HEK293T (cell line): ENCODE measurements at regions not wholly inside any gene's neighbourhood (a gene's known extent, or its start where the extent isn't known, plus 50 kb on each side); places are given as distances from the start of the nearest gene placed in this dataset.

Experiments
- CTCF ChIA-PET: fragments of 350-600 bp; formaldehyde crosslinking; extraction: SDS; loops from one replicate; lab custom pipeline; 2021; ENCODE audit warnings: antibody characterized with exemption, inconsistent platforms; lab: Yijun Ruan, JAX
- POLR2A ChIA-PET: fragments of 350-600 bp; formaldehyde crosslinking; extraction: SDS; loops from one replicate; lab custom pipeline; 2020; ENCODE audit warnings: antibody characterized with exemption, inconsistent platforms; lab: Yijun Ruan, JAX
- DNase-seq: peaks from one replicate; pipeline ENCODE4 v3.0.0; 2012; ENCODE audit warnings: mixed read lengths; ENCODE audit errors: extremely low spot score
- ARNT ChIP-seq: fragments of 450-650 bp; IDR thresholded peaks from 2 replicates; pipeline ENCODE4 v1.6.1; 2017; ENCODE audit warnings: mild to moderate bottlenecking
- BHLHE40 ChIP-seq: fragments of 450-650 bp; IDR thresholded peaks from 2 replicates; pipeline ENCODE4 v1.6.1; 2016; ENCODE audit warnings: mild to moderate bottlenecking, moderate library complexity, borderline replicate concordance
- CTBP1 ChIP-seq: fragments of 450-650 bp; IDR thresholded peaks from 2 replicates; pipeline ENCODE4 v1.6.1; 2016; ENCODE audit warnings: borderline replicate concordance
- ELF4 ChIP-seq: fragments of 450-650 bp; IDR thresholded peaks from 2 replicates; pipeline ENCODE4 v1.6.1; 2017; ENCODE audit warnings: antibody characterized with exemption
- FOXA1 ChIP-seq: fragments of 450-650 bp; IDR thresholded peaks from 2 replicates; pipeline ENCODE4 v1.6.1; 2016; ENCODE audit warnings: mild to moderate bottlenecking
- FOXK2 ChIP-seq: fragments of 450-650 bp; IDR thresholded peaks from 2 replicates; pipeline ENCODE4 v1.6.1; 2016; ENCODE audit warnings: mild to moderate bottlenecking
- FOXM1 ChIP-seq: fragments of 450-650 bp; IDR thresholded peaks from 2 replicates; pipeline ENCODE4 v1.6.1; 2017; ENCODE audit warnings: mild to moderate bottlenecking, borderline replicate concordance
- HDGF ChIP-seq: fragments of 450-650 bp; IDR thresholded peaks from 2 replicates; pipeline ENCODE4 v1.6.1; 2017; ENCODE audit warnings: antibody characterized with exemption, borderline replicate concordance
- L3MBTL2 ChIP-seq: fragments of 450-650 bp; conservative IDR thresholded peaks from 2 replicates; pipeline ENCODE4 v1.6.1; 2016; ENCODE audit warnings: mild to moderate bottlenecking
- LEF1 ChIP-seq: fragments of 450-650 bp; IDR thresholded peaks from 2 replicates; pipeline ENCODE4 v1.6.1; 2017; ENCODE audit warnings: mild to moderate bottlenecking, borderline replicate concordance
- NFRKB ChIP-seq: fragments of 450-650 bp; IDR thresholded peaks from 2 replicates; pipeline ENCODE4 v1.6.1; 2016; ENCODE audit warnings: mild to moderate bottlenecking, moderate library complexity
- PKNOX1 ChIP-seq: fragments of 450-650 bp; IDR thresholded peaks from 2 replicates; pipeline ENCODE4 v1.6.1; 2016
- SP1 ChIP-seq: fragments of 450-650 bp; IDR thresholded peaks from 2 replicates; pipeline ENCODE4 v1.6.1; 2017
- SUZ12 ChIP-seq: fragments of 450-650 bp; IDR thresholded peaks from 2 replicates; pipeline ENCODE4 v1.6.1; 2016; ENCODE audit warnings: mild to moderate bottlenecking
- TARDBP ChIP-seq: fragments of 450-650 bp; IDR thresholded peaks from 2 replicates; pipeline ENCODE4 v1.6.1; 2016
- ZNF384 ChIP-seq: fragments of 450-650 bp; IDR thresholded peaks from 2 replicates; pipeline ENCODE4 v1.6.1; 2016

GRCh38 chr4:132527817-132528216 is 621.3 kb upstream of the PCDH10 start:
- POLR2A ChIA-PET = no interaction called here
- DNase-seq = no peak
- no peak for TF ChIP-seq FOXA1
- TF ChIP-seq SUZ12 = no peak
- TF ChIP-seq HDGF = no peak
- TF ChIP-seq SP1 = no peak
- TF ChIP-seq CTBP1 = no peak
- TF ChIP-seq ELF4 = no peak
- no peak for TF ChIP-seq LEF1
- no peak for TF ChIP-seq ARNT
- no peak for TF ChIP-seq FOXK2
- no peak for TF ChIP-seq BHLHE40
- no peak for TF ChIP-seq L3MBTL2
- no peak for TF ChIP-seq NFRKB
- TF ChIP-seq PKNOX1 = no peak
- TF ChIP-seq TARDBP = no peak
- CTCF ChIA-PET = no interaction called here

GRCh38 chr4:132530861-132531260 is 618.2 kb upstream of the PCDH10 start:
- ChIA-PET CTCF (no interaction called here), POLR2A (no interaction called here)
- no peak for DNase-seq
- TF ChIP-seq L3MBTL2 = no peak
- no peak for TF ChIP-seq BHLHE40
- TF ChIP-seq CTBP1 = no peak
- TF ChIP-seq ZNF384 = no peak
- TF ChIP-seq FOXK2 = no peak
- TF ChIP-seq TARDBP = no peak
- no peak for TF ChIP-seq ARNT
- no peak for TF ChIP-seq NFRKB
- TF ChIP-seq SUZ12 = no peak

DNA sequence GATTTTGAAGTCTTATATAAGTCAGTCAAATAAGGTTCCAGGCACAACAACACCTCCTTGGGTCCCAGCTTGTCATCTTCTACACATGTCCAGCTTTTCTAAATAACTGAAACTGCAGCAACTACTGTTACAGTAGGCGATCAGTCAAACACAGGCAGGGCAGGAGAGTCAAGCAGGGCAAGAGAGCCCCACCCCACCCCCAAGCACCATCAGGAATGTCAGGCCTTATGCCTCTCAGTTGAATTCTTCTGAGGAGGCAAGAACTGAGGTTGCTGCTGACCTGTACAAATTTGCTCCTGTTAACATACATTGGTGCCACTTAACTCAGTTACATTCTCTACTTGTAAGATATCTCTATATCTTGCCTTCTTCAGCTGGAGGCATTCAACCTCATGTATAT is 608.8 kb upstream of the PCDH10 start:
- ChIA-PET POLR2A (no interaction called here), CTCF (no interaction called here)
- no peak for TF ChIP-seq ELF4
- no peak for TF ChIP-seq FOXK2
- no peak for TF ChIP-seq HDGF
- TF ChIP-seq PKNOX1 = no peak
- no peak for TF ChIP-seq FOXM1
- no peak for TF ChIP-seq SUZ12
- TF ChIP-seq CTBP1 = no peak
- no peak for TF ChIP-seq L3MBTL2
- no peak for TF ChIP-seq ZNF384
- no peak for TF ChIP-seq NFRKB
- no peak for TF ChIP-seq SP1
- no peak for TF ChIP-seq LEF1
- DNase-seq = no peak

GRCh38 chr4:132540797-132541196 is 608.3 kb upstream of the PCDH10 start:
- ChIA-PET CTCF (no interaction called here), POLR2A (no interaction called here)
- no peak for DNase-seq
- TF ChIP-seq SUZ12 = no peak
- no peak for TF ChIP-seq FOXA1
- no peak for TF ChIP-seq L3MBTL2
- TF ChIP-seq ELF4 = no peak
- no peak for TF ChIP-seq HDGF
- TF ChIP-seq CTBP1 = no peak
- no peak for TF ChIP-seq SP1
- no peak for TF ChIP-seq ZNF384
- TF ChIP-seq ARNT = no peak
- no peak for TF ChIP-seq TARDBP

DNA sequence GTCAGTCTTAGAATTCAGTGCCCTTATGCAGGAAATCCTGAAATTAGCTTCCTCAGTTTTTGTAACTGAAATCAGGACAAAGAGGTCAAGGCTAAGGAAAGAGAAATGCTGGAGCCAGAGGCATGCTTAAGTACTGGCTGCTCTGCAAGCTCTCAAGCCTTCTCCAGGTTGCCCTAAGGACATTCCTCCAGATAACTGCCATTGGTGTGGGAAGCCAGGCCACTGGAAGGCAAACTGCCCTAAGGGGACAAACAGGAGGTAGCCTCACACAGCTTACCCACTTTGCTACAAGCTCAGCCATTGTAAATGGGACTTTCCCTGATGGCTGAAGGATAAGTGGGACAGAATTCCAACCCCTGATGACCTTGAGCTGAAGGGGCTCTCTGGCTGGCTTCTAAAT is 606.9 kb upstream of the PCDH10 start:
- POLR2A ChIA-PET = no interaction called here
- TF ChIP-seq L3MBTL2 = no peak
- TF ChIP-seq TARDBP = no peak
- TF ChIP-seq CTBP1 = no peak
- no peak for TF ChIP-seq PKNOX1
- TF ChIP-seq NFRKB = no peak
- TF ChIP-seq FOXM1 = no peak
- TF ChIP-seq SUZ12 = no peak
- TF ChIP-seq BHLHE40 = no peak
- no peak for TF ChIP-seq FOXK2
- no peak for TF ChIP-seq ELF4
- TF ChIP-seq SP1 = no peak
- TF ChIP-seq LEF1 = no peak
- no peak for TF ChIP-seq HDGF
- no peak for TF ChIP-seq FOXA1
- no peak for TF ChIP-seq ZNF384
- TF ChIP-seq ARNT = no peak
- DNase-seq = no peak
- CTCF ChIA-PET = no interaction called here

DNA sequence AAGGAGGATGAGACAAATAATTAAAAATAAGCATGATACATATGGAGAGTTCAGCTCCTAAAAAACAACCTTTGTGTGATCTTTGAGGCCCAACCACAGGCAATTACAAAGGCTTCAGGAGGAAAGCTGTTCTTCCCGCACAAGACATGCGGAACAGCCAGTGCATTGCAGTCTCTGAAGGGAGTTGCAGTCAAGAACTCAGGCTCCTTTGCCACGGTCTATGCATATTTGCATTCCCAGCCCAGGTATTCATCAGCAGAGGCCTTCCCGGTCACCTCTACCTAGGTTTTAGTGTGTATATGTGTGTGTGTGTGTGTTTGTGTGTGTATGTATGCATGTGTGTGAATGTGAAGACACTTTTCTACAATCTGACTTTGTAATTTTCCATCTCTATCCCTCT is 600.6 kb upstream of the PCDH10 start:
- CTCF ChIA-PET = no interaction called here
- no peak for DNase-seq
- TF ChIP-seq SUZ12 = no peak
- no peak for TF ChIP-seq CTBP1
- no peak for TF ChIP-seq FOXA1
- TF ChIP-seq BHLHE40 = no peak
- TF ChIP-seq L3MBTL2 = no peak
- no peak for TF ChIP-seq ELF4
- TF ChIP-seq FOXM1 = no peak
- TF ChIP-seq FOXK2 = no peak
- TF ChIP-seq ZNF384 = no peak
- TF ChIP-seq NFRKB = no peak
- TF ChIP-seq SP1 = no peak
- TF ChIP-seq TARDBP = no peak
- TF ChIP-seq ARNT = no peak
- TF ChIP-seq LEF1 = no peak
- POLR2A ChIA-PET = no interaction called here
